Liver (tissue), 8 donors: ENCODE measurements at regions not wholly inside any gene's neighbourhood (a gene's known extent, or its start where the extent isn't known, plus 50 kb on each side); places are given as distances from the start of the nearest gene placed in this dataset.

ENCODE experiments used
- DNase-seq: peaks from one replicate; pipeline ENCODE4 v3.0.0-alpha.2; 2017; ENCODE audit warnings: low spot score
- H3K27ac ChIP-seq, 2 donors: one replicate each; pipeline ENCODE4 v1.7.0; 2013; ENCODE audit warnings: inconsistent platforms in 2 of 2, low read length in 2 of 2, control low read depth in 1 of 2, low read depth in 1 of 2, mild to moderate bottlenecking in 1 of 2
- H3K27me3 ChIP-seq, 4 donors: one replicate each; pipeline versions ENCODE4 v1.6.1 to v1.7.0; 2013; ENCODE audit warnings: low read length in 3 of 4, inconsistent platforms in 1 of 4, mild to moderate bottlenecking in 1 of 4, moderate library complexity in 1 of 4; ENCODE audit not compliant: control insufficient read depth in 4 of 4, insufficient read depth in 4 of 4
- H3K36me3 ChIP-seq, 4 donors: one replicate each; pipeline versions ENCODE4 v1.6.1 to v1.7.0; 2013; ENCODE audit warnings: low read length in 3 of 4, mild to moderate bottlenecking in 3 of 4, low read depth in 1 of 4, moderate library complexity in 1 of 4; ENCODE audit not compliant: control insufficient read depth in 4 of 4, insufficient read depth in 3 of 4
- H3K4me1 ChIP-seq, 4 donors: one replicate each; pipeline versions ENCODE4 v1.6.1 to v1.7.0; 2013; ENCODE audit warnings: low read length in 3 of 4, mild to moderate bottlenecking in 3 of 4, moderate library complexity in 1 of 4; ENCODE audit not compliant: control insufficient read depth in 4 of 4, insufficient read depth in 4 of 4
- H3K4me3 ChIP-seq, 3 donors: one replicate each; pipeline versions ENCODE4 v1.6.1 to v1.7.0; 2013; ENCODE audit warnings: low read length in 3 of 3, control low read depth in 1 of 3, low read depth in 1 of 3, mild to moderate bottlenecking in 1 of 3
- H3K9ac ChIP-seq, 2 donors: one replicate each; pipeline ENCODE4 v1.7.0; 2013; ENCODE audit warnings: low read length in 2 of 2, mild to moderate bottlenecking in 2 of 2, moderate library complexity in 2 of 2, control low read depth in 1 of 2, low read depth in 1 of 2
- H3K9me3 ChIP-seq, 4 donors: one replicate each; pipeline versions ENCODE4 v1.6.1 to v1.7.0; 2013; ENCODE audit warnings: low read length in 3 of 4; ENCODE audit not compliant: control insufficient read depth in 4 of 4
- ATF3 ChIP-seq: IDR thresholded peaks from 2 replicates; pipeline ENCODE4 v1.6.1; 2016; ENCODE audit warnings: antibody characterized with exemption
- CTCF ChIP-seq: fragments of 150-350 bp; IDR thresholded peaks from 2 replicates; pipeline ENCODE4 v1.5.1; 2017; ENCODE audit warnings: improper control_type of control experiment, low read depth, low read length; ENCODE audit not compliant: missing input control
- EGR1 ChIP-seq, 2 donors: IDR thresholded peaks; 2 replicates each; pipeline ENCODE4 v1.6.1; 2016 to 2018; ENCODE audit warnings: antibody characterized with exemption in 2 of 2, low read depth in 2 of 2
- FOXA2 ChIP-seq: IDR thresholded peaks from 2 replicates; pipeline ENCODE4 v1.6.1; 2016; ENCODE audit warnings: antibody characterized with exemption
- GABPA ChIP-seq, 2 donors: IDR thresholded peaks in 1 of 2; conservative IDR thresholded peaks in 1 of 2; 2 replicates each; pipeline ENCODE4 v1.6.1; 2016; ENCODE audit warnings: antibody characterized with exemption in 2 of 2, mild to moderate bottlenecking in 1 of 2, moderate library complexity in 1 of 2
- HNF4A ChIP-seq, 2 donors: conservative IDR thresholded peaks; 2 replicates each; pipeline ENCODE4 v1.6.1; 2016; ENCODE audit warnings: antibody characterized with exemption in 2 of 2, mild to moderate bottlenecking in 2 of 2
- HNF4G ChIP-seq: IDR thresholded peaks from 2 replicates; pipeline ENCODE4 v1.6.1; 2016; ENCODE audit warnings: antibody characterized with exemption
- NR2F2 ChIP-seq: IDR thresholded peaks from 2 replicates; pipeline ENCODE4 v1.6.1; 2016; ENCODE audit warnings: antibody characterized with exemption
- RAD21 ChIP-seq, 2 donors: IDR thresholded peaks; 2 replicates each; pipeline ENCODE4 v1.6.1; 2016; ENCODE audit warnings: antibody characterized with exemption in 2 of 2, mild to moderate bottlenecking in 2 of 2
- REST ChIP-seq: IDR thresholded peaks from 2 replicates; pipeline ENCODE4 v1.6.1; 2016; ENCODE audit warnings: antibody characterized with exemption, mild to moderate bottlenecking
- RXRA ChIP-seq, 2 donors: IDR thresholded peaks; 2 replicates each; pipeline ENCODE4 v1.6.1; 2017 to 2018; ENCODE audit warnings: antibody characterized with exemption in 2 of 2, mild to moderate bottlenecking in 1 of 2
- SP1 ChIP-seq: IDR thresholded peaks from 2 replicates; pipeline ENCODE4 v1.6.1; 2018; ENCODE audit warnings: antibody characterized with exemption, mild to moderate bottlenecking
- TAF1 ChIP-seq: conservative IDR thresholded peaks from 2 replicates; pipeline ENCODE4 v1.6.1; 2016; ENCODE audit warnings: antibody characterized with exemption, mild to moderate bottlenecking
- YY1 ChIP-seq: IDR thresholded peaks from 2 replicates; pipeline ENCODE4 v1.6.1; 2016; ENCODE audit warnings: antibody characterized with exemption, mild to moderate bottlenecking
- ZBTB33 ChIP-seq: IDR thresholded peaks from 2 replicates; pipeline ENCODE4 v1.6.1; 2016; ENCODE audit warnings: antibody characterized with exemption
- WGBS: extraction: QIAGEN DNeasy Blood & Tissue Kit; methylation state at CpG from one replicate; pipeline ENCODE4 v1.1.7; 2013; 5-methylcytosine and 5-hydroxymethylcytosine counted together
- donor health status: healthy.
- donor health status: healthy.
- donor health status: healthy.
- donor health status: healthy.
- donor health status: healthy.

GRCh38 chr14:92258934-92259333 lies 64.0 kb upstream of the SLC24A4 start (continued):
- no peak for TF ChIP-seq CTCF

GRCh38 chr14:92259613-92260357 lies 63.2 kb upstream of the SLC24A4 start:
- Histone ChIP-seq H3K4me3 (no peak overlapping the region), H3K27me3 (peaks cover 0 to 4% (median under 1%) of the 10 kb centered on the region in 4 donors), H3K36me3 (no peaks in the 10 kb centered on the region), H3K27ac (no peak overlapping the region), H3K9me3 (no peaks in the 10 kb centered on the region), H3K9ac (no peak overlapping the region), H3K4me1 (no peaks in the 10 kb centered on the region)
- 73% methylated on average over 6 of the region's 6 CpGs for WGBS
- DNase-seq, result no peak
- no peak for TF ChIP-seq REST
- no peak for TF ChIP-seq SP1
- no peak for TF ChIP-seq ZBTB33
- no peak for TF ChIP-seq FOXA2
- no peak for TF ChIP-seq EGR1 (IDR thresholded peaks at IDR 0.05; ENCODE audit: low read depth in 2 of 2)
- TF ChIP-seq NR2F2, result no peak
- no peak for TF ChIP-seq RXRA (IDR thresholded peaks at IDR 0.05)
- no peak for TF ChIP-seq HNF4G

- H3K27me3 ChIP-seq, result no peaks in the 10 kb centered on the region
- no peak for DNase-seq
- H3K36me3 ChIP-seq, result no peaks in the 10 kb centered on the region
- H3K27ac ChIP-seq, result no peak overlapping the region
- no peaks in the 10 kb centered on the region for H3K9me3 ChIP-seq
- no peaks in the 10 kb centered on the region for H3K4me1 ChIP-seq
- H3K9ac ChIP-seq, result no peak overlapping the region
- H3K4me3 ChIP-seq, result no peak overlapping the region
- WGBS, result 45% methylated on average over 8 of the region's 8 CpGs
- TF ChIP-seq RXRA (IDR thresholded peaks at IDR 0.05), result no peak
- TF ChIP-seq GABPA (IDR thresholded peaks at IDR 0.05 in 1 of 2, conservative IDR thresholded peaks at IDR 0.05 in 1 of 2), result no peak
- TF ChIP-seq HNF4G, result no peak
- no peak for TF ChIP-seq YY1
- TF ChIP-seq EGR1 (IDR thresholded peaks at IDR 0.05; ENCODE audit: low read depth in 2 of 2), result no peak
- no peak for TF ChIP-seq TAF1
- TF ChIP-seq NR2F2, result no peak
- TF ChIP-seq REST, result no peak
- no peak for TF ChIP-seq ATF3
- TF ChIP-seq SP1, result no peak
- no peak for TF ChIP-seq HNF4A (conservative IDR thresholded peaks at IDR 0.05)
- TF ChIP-seq CTCF, result no peak
- TF ChIP-seq RAD21 (IDR thresholded peaks at IDR 0.05), result no peak
These were observed 59.3 kb upstream of the SLC24A4 start for GRCh38 chr14:92263681-92264080.
